Ovary (tissue), 3 donors: ENCODE measurements at regions not wholly inside any gene's neighbourhood (a gene's known extent, or its start where the extent isn't known, plus 50 kb on each side); places are given as distances from the start of the nearest gene placed in this dataset.

Experiments
- EP300 ChIP-seq: sonication (generic); formaldehyde crosslinking; IDR thresholded peaks from one replicate; pipeline ENCODE4 v1.6.1; 2017; ENCODE audit warnings: antibody characterized with exemption
- POLR2A ChIP-seq: fragments of 450-650 bp; IDR thresholded peaks from one replicate; pipeline ENCODE4 v1.6.1; 2017; ENCODE audit warnings: antibody characterized with exemption, mild to moderate bottlenecking, moderate library complexity
- TF ChIP-seq, protein P1 (sequence below), 3 donors: fragments of 450-650 bp in 2 of 3; fragments of 200-600 bp in 1 of 3; IDR thresholded peaks; one replicate each; pipeline versions ENCODE4 v1.5.1 to v1.8.0; 2016 to 2022; ENCODE audit warnings: antibody characterized with exemption in 3 of 3, mild to moderate bottlenecking in 1 of 3
- donor health status: DM: no; HTN: no; CAD: no.

- TF ChIP-seq, protein P1, sequence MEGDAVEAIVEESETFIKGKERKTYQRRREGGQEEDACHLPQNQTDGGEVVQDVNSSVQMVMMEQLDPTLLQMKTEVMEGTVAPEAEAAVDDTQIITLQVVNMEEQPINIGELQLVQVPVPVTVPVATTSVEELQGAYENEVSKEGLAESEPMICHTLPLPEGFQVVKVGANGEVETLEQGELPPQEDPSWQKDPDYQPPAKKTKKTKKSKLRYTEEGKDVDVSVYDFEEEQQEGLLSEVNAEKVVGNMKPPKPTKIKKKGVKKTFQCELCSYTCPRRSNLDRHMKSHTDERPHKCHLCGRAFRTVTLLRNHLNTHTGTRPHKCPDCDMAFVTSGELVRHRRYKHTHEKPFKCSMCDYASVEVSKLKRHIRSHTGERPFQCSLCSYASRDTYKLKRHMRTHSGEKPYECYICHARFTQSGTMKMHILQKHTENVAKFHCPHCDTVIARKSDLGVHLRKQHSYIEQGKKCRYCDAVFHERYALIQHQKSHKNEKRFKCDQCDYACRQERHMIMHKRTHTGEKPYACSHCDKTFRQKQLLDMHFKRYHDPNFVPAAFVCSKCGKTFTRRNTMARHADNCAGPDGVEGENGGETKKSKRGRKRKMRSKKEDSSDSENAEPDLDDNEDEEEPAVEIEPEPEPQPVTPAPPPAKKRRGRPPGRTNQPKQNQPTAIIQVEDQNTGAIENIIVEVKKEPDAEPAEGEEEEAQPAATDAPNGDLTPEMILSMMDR (IDR thresholded peaks at IDR 0.05): no peak
- TF ChIP-seq POLR2A: no peak
- TF ChIP-seq EP300: no peak
Measured at GRCh38 chr3:3586843-3587646, 212.2 kb upstream of the LRRN1 start.
